GM19025 (cell line): ENCODE measurements at regions not wholly inside any gene's neighbourhood (a gene's known extent, or its start where the extent isn't known, plus 50 kb on each side); places are given as distances from the start of the nearest gene placed in this dataset.
"Not testable (repeated sequence)": the region's sequence is repeated elsewhere in the genome, so short reads cannot be mapped to it uniquely, and the experiment has no call there.

Experiments
- ATAC-seq: cut with Tn5 transposase; IDR thresholded peaks from one replicate; pipeline ENCODE4 v1.9.1; 2021; ENCODE audit warnings: mild to moderate bottlenecking, low read depth, moderate library complexity; ENCODE audit not compliant: unreplicated experiment

DNA sequence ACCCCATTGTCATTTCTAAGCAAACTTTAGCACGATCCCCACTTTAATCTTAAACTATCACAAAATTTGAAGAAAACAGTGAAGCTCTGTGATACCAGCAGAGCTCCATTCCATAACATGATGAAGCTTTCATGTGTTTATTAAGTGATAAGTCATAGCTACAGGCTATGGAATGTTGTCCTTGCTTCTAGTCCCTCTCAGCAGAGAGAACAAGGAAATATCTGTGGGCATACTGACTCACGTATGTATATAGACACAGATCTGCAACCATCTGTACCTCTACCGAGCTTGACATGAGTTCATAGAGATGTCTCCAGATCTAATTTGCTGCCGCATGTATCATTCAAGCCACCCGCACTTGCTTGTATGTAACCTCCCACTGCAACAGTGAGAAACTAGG is 588.9 kb downstream of the ETS1 start:
- no peak for ATAC-seq

DNA sequence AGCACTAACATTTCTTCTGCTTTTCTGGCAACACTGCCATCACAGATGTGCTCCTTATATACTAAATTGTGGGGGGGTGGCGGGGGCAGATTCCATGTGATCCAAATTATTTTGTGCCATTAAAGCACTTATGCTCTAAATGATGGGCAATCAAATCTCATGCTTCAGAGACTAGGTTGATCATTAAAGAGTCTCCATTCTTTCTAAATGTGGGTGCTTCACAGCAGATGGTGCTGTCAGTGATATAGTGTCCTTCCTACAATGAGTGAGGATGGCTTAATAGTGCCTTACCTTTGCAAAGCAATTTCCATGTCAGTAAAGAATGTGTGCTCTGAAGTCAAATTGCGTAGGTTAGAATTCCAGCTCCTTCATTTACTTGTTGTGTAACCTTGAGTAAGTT is 589.8 kb downstream of the ETS1 start:
- no peak for ATAC-seq

DNA sequence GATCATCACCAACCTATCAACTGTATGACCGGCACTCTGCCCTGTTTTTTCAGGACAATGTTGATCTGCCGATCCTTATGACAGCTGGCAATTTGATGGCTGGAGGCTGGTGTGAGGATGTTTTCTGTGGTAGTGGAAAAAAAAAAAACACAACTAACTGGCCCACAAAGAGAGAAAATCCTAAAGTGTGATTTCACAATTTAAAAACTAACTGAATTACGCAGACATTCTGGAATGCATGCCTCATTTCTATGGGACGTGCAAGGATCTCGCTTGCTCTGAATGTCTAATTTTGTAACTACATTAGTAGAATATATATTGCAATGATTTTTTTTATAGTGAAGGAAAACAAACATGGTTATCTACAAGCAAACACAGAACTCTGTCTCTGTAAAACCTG is 590.5 kb downstream of the ETS1 start:
- no peak for ATAC-seq

DNA sequence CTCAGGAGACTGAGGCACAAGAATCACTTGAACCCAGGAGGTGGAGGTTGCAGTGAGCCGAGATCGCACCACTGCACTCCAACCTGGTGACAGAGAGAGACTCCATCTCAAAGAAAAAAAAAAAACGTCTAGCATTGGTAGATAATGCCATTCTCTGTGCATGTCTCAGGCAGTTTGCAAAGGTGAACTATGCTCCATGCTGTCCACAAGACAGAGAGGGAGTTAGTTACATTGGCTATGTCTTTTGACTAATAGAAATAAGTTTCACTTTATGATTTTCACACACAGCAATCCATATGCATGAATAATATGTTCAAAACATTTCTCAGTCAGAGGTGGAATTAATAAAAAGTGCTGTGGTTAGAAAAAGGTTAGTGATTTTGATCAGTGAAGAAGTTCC is 591.4 kb downstream of the ETS1 start:
- ATAC-seq: no peak

DNA sequence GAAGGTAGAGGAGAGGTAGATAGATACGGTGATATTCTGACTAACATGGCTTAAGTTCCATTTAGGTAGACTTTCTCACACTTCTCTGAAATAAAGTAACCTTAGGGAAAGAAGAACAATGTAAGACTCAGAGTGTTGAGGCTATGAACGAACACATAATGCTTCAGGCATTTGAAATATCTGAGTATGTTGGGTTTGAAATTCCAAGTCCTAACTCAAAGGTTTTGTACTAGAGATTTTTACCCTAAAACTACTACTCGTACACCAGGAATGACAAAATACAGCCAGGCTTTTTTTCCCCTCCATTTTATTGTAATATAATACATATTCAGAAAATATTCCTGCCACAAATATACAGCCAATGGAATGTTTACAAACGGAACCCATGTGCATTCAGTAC is 592.6 kb downstream of the ETS1 start:
- no peak for ATAC-seq

DNA sequence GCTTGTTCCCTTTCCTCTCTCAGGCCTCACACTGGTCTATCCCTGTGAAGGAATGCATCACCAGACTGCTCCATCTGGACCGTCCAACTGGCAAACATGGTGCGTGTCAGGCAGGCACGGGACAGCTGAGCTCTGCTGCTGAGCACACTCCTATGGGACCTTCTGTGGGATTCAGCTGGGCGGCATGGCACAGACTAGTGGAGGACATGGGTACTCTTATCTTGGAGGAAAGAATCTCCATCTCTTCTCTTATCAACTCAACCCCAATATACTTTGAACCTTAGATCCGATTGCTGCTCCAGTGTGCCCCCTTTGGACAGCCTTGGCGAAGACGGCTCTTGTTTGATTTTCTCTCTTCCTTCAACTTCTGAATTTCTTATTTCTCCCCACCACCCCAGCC is 593.6 kb downstream of the ETS1 start:
- no peak for ATAC-seq

DNA sequence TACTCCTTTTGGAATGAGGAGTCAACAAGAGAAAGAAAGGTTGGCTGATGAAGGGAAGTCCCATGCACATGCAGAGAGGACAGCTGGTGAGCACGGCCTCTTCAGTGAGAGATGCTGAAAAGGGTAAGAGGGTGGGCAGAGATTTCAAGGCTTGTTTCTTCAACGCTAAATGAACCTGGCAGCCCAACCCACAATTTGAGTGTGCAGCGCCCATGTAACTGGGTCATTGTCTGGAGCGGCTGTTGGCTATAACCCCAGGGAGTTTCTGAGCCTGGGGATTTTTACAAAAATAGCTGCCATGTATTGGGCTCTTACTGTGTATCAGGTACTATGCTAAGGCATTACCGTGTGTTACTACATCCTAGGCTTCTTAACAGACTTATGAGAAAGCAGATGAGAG is 594.1 kb downstream of the ETS1 start:
- ATAC-seq: no peak

DNA sequence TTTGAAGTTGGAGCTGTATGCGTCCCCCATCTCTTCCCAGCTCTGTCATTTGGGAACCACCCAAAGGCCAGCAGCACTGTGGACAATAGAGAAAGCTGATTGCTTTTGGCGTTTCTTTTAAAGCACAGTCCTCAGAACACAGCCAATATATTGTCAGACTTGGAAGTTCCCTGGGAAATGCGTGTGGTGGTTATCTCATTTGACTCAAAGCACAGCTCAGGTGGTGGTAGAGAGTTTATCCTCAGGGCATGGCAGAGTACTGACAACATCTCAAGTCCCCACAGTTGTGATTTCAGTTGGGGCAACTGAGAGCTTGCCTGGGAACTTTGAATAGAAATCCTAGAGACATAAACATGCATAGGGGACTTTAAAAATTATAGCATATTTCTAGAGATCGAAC is 601.3 kb downstream of the ETS1 start:
- no peak for ATAC-seq

DNA sequence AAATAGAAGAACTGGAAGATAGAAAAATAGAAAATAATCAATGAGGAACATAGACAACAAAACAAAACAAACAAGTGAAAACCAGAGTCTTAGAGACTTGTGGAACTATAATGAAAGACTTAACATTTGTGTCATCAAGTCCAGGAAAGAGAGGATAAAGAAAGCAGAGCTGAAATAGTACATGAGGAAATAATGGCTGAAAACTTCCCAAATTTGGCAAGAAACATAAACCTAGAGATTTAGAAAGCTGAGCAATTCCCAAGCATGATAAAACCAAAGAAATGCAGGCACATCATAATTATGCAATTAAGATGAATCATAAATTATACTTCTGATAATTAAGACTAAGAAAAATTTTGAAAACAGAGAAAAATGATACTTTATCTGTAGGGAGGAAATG is 614.5 kb downstream of the ETS1 start:
- no peak for ATAC-seq

DNA sequence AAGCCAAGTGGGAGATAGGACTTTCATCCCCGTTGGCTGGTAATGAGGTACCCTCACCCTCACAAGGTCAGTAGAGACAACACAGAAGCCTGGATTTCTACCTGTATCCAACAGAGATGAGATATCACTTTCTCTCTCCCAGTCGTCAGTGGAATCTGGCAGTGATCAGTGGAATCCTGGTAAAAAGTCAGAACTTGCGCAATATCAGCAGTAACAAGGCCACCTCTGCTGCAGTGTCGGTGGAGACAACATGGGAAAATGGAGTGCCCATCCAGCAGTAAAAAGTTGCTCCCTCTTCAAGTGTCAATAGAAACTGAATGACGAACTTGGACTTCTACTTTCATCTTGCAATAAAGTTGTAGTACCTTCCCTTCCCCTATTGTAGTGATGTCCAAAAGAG is 615.9 kb downstream of the ETS1 start:
- no peak for ATAC-seq

DNA sequence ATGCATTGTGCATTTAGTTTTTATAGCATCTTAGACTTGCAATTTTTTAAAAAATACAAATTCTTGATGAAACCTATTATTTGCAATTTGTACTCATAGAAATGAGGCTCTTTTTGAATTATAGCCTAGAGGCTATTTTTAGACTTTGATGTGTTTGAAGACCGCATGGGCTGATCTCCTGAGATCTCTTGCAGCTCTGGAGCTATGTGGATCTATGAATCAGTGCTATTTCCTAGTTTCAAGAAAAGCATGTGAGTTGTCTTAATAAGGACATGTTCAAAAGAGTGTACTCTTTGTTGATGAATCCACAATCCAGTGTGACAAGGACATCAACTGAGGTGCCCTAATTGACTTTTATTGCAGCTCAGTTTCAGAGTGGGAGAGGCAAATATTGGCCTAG is 620.5 kb downstream of the ETS1 start:
- ATAC-seq: no peak

DNA sequence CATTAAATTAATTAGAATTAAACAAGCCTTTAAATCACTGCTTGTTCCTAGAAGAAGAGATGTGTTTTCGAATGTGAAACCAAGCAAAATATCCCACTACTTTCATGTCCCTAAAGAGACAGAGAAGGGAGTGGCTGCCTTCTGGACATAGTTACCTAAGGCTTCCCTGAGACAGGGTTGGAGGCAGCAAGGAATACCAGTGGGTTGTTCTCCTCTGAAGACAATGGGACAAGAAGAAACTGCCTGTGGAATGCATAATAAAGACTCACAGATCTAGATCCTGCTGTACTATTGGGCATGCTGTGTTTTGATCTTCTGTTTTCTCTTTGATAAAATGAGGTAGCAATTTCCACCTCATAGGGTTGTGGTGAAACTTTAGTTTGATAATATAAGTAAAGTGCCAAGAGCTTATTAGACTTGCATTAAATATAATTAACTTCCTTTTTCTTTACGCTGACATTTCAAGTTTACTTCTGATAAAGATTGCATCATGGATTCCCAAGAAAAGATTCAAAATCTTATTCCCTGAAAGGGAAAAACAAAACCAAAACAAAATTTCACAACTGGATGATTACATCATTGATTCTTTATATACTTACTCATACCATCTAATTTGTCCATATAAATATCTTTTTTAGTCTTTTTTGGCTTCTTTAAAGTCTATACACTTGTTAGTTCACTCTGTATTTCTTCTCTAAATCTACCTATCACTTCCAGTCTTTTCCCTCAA is 621.3 kb downstream of the ETS1 start:
- no peak for ATAC-seq

DNA sequence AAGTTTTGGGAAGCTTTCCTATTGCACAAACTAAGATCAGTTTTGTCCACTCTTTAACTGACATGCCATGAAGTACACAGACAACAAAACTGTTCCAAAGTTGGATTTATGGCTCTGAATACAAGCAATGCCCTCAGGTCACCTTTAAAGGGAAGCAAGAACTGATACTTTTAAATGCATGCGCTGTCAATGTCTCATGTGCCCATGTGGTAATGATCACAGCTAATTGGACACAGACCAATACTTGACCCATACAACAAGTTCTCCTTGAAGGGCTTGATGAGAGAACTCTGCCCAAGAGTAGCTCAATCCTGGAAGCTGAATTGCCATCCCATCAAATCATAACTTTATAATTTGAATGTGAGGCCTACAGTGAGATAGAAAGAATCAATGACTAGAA is 624.9 kb downstream of the ETS1 start:
- ATAC-seq: no peak

DNA sequence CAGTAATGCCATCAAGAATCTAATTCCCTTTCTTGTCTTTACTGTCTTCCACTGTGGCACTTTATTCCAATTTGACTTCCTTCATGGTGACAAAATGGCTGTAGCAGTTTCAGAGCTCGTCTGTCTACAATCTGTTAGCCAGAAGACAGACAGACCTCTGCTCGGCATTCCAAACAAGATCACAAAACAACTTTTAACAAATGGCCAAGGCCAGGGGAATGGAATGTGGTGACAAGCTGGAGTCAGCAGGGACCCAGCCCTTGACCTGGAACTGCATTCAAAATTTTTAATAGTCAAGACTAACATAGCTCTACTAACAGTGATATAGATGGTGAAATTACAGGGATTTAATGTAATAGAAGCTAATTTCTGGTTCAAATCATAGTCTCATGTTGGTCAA is 637.2 kb downstream of the ETS1 start:
- ATAC-seq: no peak

DNA sequence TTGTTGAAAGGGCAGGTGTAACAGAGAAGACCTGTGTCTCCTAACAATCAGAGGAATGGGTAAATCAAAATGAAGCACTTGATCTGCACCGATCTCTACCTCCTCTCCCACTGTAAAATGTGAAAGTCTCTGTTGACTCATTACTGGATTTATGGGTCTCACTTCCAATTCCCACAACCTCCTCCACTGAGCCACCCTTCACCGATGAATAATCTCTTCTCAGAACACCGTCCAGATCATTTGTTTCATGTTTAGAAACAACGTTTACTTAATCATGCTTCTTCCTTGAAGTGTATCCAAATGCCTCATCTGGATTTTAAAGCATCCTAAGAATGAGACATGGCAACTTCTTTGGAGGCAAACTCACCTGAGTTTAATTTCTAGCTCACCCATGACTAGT is 643.6 kb downstream of the ETS1 start:
- ATAC-seq: no peak

DNA sequence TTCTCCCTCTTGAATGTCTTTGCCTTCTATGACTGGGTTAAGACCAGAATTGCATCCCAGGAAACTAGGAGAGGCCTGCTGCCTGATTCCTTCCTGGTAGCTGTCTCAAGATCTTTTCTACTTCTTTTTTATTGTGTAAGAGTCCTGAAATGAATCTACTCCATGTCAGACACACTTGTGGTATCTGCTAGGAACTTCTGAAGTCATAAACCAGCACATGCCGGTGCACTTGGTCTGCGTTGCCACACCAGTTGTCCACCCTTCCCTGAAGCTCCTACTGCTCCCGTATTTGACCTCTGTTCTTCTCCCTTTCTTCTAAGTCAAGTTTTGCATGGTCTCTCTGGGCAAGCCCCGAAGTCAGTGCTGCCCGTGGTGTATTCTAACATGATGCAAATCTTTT is 644.2 kb downstream of the ETS1 start:
- ATAC-seq: no peak

DNA sequence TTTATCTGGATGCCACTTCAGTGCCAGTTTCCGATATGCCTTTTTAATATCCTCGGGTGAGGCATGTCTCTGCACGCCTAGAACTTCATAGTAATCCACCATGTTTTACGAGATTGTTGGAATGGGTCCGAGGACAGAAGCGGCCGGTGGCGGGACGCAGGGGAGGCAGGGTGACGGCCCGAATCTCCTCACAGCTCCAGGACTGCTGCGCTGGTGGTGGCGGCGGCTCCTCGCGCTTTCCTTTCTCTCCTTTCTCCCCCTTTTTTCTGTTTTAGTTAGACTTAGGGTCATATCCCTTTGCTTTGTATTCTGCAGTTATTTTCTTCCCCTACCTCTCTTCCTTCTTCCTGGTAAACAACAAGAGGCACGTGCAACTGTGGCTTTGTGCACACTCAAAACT is 645.8 kb downstream of the ETS1 start:
- ATAC-seq: not testable (repeated sequence)

DNA sequence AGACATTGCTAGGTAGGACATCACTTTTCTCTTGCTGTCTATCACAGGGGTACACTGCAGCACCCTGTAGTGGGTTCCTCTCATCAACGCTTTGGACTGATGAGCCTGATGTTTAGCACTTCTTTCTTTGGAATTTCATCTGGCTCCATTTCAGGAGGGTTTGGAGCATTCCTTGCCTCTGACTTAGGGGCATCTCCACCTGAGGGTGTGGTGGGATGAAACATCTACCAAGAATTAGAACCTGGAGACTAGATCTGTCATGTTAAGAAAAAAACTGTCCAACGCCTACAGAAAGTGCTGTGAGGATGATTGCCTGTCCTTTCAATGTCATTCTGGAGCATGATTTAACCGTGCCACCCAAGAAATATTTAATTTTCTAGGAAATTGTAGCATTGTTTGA is 648.4 kb downstream of the ETS1 start:
- ATAC-seq: no peak

DNA sequence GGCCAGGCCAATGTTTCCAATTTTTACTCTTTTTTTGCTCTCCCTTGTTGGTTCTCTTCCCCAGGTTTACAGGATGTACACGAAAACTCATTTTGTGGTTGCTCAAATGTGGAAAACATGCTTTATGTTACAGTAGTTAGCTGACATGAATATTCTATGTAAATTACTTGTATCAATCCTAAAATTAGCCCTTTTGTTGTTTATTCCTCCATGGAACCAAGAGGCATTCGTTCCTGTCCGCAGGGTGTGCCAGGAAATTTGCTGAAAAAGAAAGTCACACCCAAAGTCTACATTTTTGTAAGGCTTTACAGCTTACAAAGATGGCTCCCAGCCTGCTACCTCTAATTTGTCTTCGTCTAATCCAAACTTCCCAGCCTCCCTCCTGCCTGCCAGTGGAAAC is 652.3 kb downstream of the ETS1 start:
- no peak for ATAC-seq

DNA sequence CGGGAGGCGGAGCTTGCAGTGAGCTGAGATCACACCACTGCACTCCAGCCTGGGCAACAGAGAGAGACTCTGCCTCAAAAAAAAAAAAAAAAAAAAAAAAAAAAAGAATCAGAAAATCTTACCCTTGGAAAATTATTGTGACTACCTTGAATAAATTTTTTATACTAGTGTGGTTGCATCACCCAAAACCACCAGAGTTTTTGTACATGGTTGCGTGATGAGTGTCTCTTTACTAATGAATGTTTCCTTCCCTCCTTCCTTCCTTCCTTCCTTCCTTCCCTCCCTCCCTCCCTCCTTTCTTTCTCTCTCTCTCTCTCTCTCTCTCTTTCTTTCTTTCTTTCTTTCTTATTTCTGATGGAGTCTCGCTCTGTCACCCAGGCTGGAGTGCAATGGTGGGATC is 653.4 kb downstream of the ETS1 start:
- ATAC-seq: not testable (repeated sequence)

DNA sequence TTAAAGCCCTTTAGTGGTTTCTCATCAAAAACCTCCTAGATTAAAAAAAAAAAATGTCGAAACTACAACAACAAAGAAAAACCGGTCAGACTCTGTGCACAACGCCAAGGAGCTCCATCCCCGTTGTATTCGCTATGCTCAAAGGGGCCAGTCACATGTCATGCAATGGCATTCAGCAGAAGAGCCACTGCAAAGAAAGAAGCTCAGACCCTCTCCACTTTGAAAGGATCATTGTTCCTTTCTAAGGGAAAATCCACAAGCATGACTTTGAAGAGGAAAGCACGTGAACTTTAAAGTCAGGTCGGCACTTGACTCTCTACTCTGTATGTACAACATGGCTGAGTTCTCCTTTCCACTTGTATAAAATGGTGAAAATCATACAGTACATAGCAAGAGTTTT is 655.6 kb downstream of the ETS1 start:
- ATAC-seq: no peak

DNA sequence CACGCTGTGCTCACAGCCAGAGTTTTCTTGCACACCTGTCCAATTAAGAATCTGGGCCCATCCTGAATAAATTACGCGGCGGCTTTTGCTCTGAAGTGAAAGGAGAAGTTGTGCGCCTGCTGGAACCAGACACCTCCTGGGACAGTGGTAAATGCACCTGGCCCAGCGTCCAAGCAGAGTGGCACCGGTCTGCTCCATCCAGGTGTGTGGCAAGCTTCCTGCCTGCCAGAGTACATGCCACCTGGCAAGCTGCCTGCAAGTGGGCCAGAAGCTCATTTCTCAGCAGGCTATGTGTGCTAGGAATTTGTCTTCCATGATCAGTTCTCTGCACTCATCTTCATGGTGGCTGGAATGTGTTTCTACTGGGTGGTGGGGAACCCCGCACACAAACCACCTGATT is 660.6 kb downstream of the ETS1 start:
- no peak for ATAC-seq

DNA sequence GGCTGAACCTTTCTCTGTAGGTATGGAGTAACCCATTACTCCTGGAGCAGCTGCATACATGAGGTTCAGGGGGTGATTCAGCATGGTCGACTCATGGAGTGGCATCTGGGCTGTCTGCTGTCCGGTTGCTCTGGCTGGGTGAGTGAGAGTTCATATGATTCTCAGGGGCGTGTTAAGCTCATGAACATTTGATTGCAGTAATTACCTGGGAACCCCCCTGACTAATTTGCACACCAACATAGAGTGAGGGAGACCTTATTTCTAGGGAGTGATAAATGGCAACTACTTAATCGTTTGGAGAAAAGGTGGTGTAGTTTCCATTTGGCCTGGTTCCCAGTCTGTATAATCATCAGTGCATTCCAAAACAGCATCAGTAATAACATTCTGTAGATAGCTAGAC is 661.9 kb downstream of the ETS1 start:
- ATAC-seq: no peak
